CD14-positive monocyte (primary cell): ENCODE measurements at regions not wholly inside any gene's neighbourhood (a gene's known extent, or its start where the extent isn't known, plus 50 kb on each side); places are given as distances from the start of the nearest gene placed in this dataset.

Source experiments
- DNase-seq, 3 donors: peaks; one replicate each; pipeline ENCODE4 v3.0.0-alpha.2; 2011 to 2022
- H2AFZ ChIP-seq: 2 replicates; pipeline ENCODE4 v1.6.0; 2012; ENCODE audit warnings: mild to moderate bottlenecking, low read depth, low read length, inconsistent platforms; ENCODE audit not compliant: insufficient read depth, poor library complexity, severe bottlenecking
- H3K27ac ChIP-seq, 2 donors: 1 replicate in 1 of 2; 2 replicates in 1 of 2; pipeline ENCODE4 v1.5.1; 2012 to 2013; ENCODE audit warnings: low read length in 2 of 2, control low read depth in 1 of 2, inconsistent platforms in 1 of 2, low read depth in 1 of 2, mild to moderate bottlenecking in 1 of 2
- H3K27me3 ChIP-seq, 2 donors: one replicate each; pipeline versions ENCODE4 v1.6.0 to v1.6.1; 2011 to 2013; ENCODE audit warnings: low read length in 2 of 2; ENCODE audit not compliant: control insufficient read depth in 2 of 2, insufficient read depth in 2 of 2
- H3K36me3 ChIP-seq, 2 donors: replicated peaks in 1 of 2; 1 replicate in 1 of 2; 2 replicates in 1 of 2; pipeline versions ENCODE4 v1.5.1 to v1.6.1; 2012 to 2013; ENCODE audit warnings: low read length in 2 of 2, control low read depth in 1 of 2, inconsistent platforms in 1 of 2, mild to moderate bottlenecking in 1 of 2; ENCODE audit not compliant: insufficient read depth in 2 of 2, control insufficient read depth in 1 of 2
- H3K4me1 ChIP-seq, 2 donors: 1 replicate in 1 of 2; 2 replicates in 1 of 2; pipeline versions ENCODE4 v1.5.1 to v1.6.1; 2012 to 2013; ENCODE audit warnings: low read length in 2 of 2, control low read depth in 1 of 2, inconsistent platforms in 1 of 2, mild to moderate bottlenecking in 1 of 2, moderate library complexity in 1 of 2; ENCODE audit not compliant: insufficient read depth in 2 of 2, control insufficient read depth in 1 of 2
- H3K4me2 ChIP-seq: replicated peaks from 2 replicates; pipeline ENCODE3; 2012; ENCODE audit warnings: low read length, moderate library complexity, mild to moderate bottlenecking; ENCODE audit not compliant: poor library complexity, severe bottlenecking; ENCODE audit errors: extremely low read depth
- H3K4me3 ChIP-seq, 3 experiments: fragments of 200-600 bp in 1 of 3; sonication (generic) in 1 of 3; replicated peaks in 1 of 3; 1 replicate in 2 of 3; 2 replicates in 1 of 3; pipeline ENCODE4 v1.5.1; 2011 to 2013; ENCODE audit warnings: low read length in 3 of 3, mild to moderate bottlenecking in 3 of 3, control low read depth in 2 of 3, low read depth in 2 of 3, inconsistent platforms in 1 of 3, moderate library complexity in 1 of 3
- H3K79me2 ChIP-seq: 2 replicates; pipeline ENCODE4 v1.6.0; 2012; ENCODE audit warnings: mild to moderate bottlenecking, control low read depth, inconsistent platforms, low read length, moderate library complexity; ENCODE audit not compliant: insufficient read depth
- H3K9ac ChIP-seq: 2 replicates; pipeline ENCODE4 v1.6.0; 2017; ENCODE audit warnings: low read length, mild to moderate bottlenecking; ENCODE audit not compliant: insufficient read depth, poor library complexity, severe bottlenecking
- H3K9me3 ChIP-seq, 2 donors: replicated peaks in 1 of 2; 1 replicate in 1 of 2; 2 replicates in 1 of 2; pipeline versions ENCODE4 v1.5.1 to v1.6.1; 2012 to 2013; ENCODE audit warnings: low read length in 2 of 2, control low read depth in 1 of 2; ENCODE audit not compliant: control insufficient read depth in 1 of 2, insufficient read depth in 1 of 2
- H4K20me1 ChIP-seq: 2 replicates; pipeline ENCODE4 v1.6.0; 2012; ENCODE audit warnings: mild to moderate bottlenecking, low read length, control low read depth, moderate library complexity; ENCODE audit not compliant: insufficient read depth
- H3K27ac Mint-ChIP-seq, 7 donors: one replicate each; pipeline ENCODE4 v1.8.0; 2020; ENCODE audit warnings: mild to moderate bottlenecking in 7 of 7, mixed read lengths in 7 of 7, moderate library complexity in 6 of 7, inconsistent platforms in 2 of 7
- H3K27me3 Mint-ChIP-seq, 3 donors: one replicate each; pipeline ENCODE4 v1.8.0; 2021 to 2022; ENCODE audit warnings: low read depth in 3 of 3, mild to moderate bottlenecking in 3 of 3, mixed read lengths in 3 of 3, moderate library complexity in 3 of 3, inconsistent platforms in 1 of 3
- H3K36me3 Mint-ChIP-seq, 2 donors: one replicate each; pipeline ENCODE4 v1.8.0; 2020; ENCODE audit warnings: mixed read lengths in 2 of 2, inconsistent platforms in 1 of 2, mild to moderate bottlenecking in 1 of 2
- H3K4me1 Mint-ChIP-seq: one replicate; pipeline ENCODE4 v1.8.0; 2020; ENCODE audit warnings: mild to moderate bottlenecking, mixed read lengths
- H3K4me3 Mint-ChIP-seq, 2 donors: one replicate each; pipeline ENCODE4 v1.8.0; 2020; ENCODE audit warnings: mild to moderate bottlenecking in 2 of 2, mixed read lengths in 2 of 2, moderate library complexity in 1 of 2
- H3K9me3 Mint-ChIP-seq, 7 donors: one replicate each; pipeline ENCODE4 v1.8.0; 2020 to 2022; ENCODE audit warnings: mixed read lengths in 7 of 7, mild to moderate bottlenecking in 6 of 7, moderate library complexity in 6 of 7, inconsistent platforms in 2 of 7
- WGBS: methylation state at CpG from one replicate; pipeline ENCODE4 v1.1.5; 2013; ENCODE audit warnings: missing lambda C conversion rate; ENCODE audit not compliant: insufficient coverage; 5-methylcytosine and 5-hydroxymethylcytosine counted together
- intact Hi-C, 2 donors: fragments of 100-400 bp; cut with micrococcal nuclease; formaldehyde crosslinking; loops; one replicate each; pipeline versions ENCODE4 v1.15.0 to v1.15.1; 2023
- TF ChIP-seq, protein P1 (sequence below): fragments of 200-600 bp; IDR thresholded peaks from one replicate; pipeline ENCODE4 v1.8.0; 2022; ENCODE audit warnings: antibody characterized with exemption, mild to moderate bottlenecking

GRCh38 chr11:95605271-95605940, 184.2 kb downstream of the FAM76B start:
- no peaks in the 10 kb centered on the region for H4K20me1 ChIP-seq
- peak overlapping the region; percentile 43 for H3K4me2 ChIP-seq
- WGBS, result no CpG with 5 or more reads among the region's 3 CpGs
- H3K4me1 ChIP-seq, result peaks cover 8 to 9% of the 10 kb centered on the region in 2 donors
- H3K9ac ChIP-seq, result no peak overlapping the region
- peak overlapping the region in 1 of 2 donors; percentile 17 for H3K27ac ChIP-seq
- peak overlapping the region in 1 of 3 experiments; percentile 13 for H3K4me3 ChIP-seq
- Mint-ChIP-seq H3K27ac (peak overlapping the region in 1 of 7 donors; percentile 49), H3K36me3 (no peaks in the 10 kb centered on the region), H3K4me1 (peaks cover 9% of the 10 kb centered on the region), H3K9me3 (peaks cover 0 to 2% (median 0%) of the 10 kb centered on the region in 7 donors), H3K27me3 (peaks cover 0 to 4% (median 0%) of the 10 kb centered on the region in 3 donors), H3K4me3 (peak overlapping the region in 1 of 2 donors; percentile 33)
- H3K79me2 ChIP-seq, result no peaks in the 10 kb centered on the region
- H2AFZ ChIP-seq, result no peak overlapping the region
- H3K27me3 ChIP-seq, result no peaks in the 10 kb centered on the region
- peak; percentile 44 to 72 (median 57) for DNase-seq
- no peaks in the 10 kb centered on the region for H3K36me3 ChIP-seq
- no peaks in the 10 kb centered on the region for H3K9me3 ChIP-seq
- intact Hi-C loops, result no loop called here
- TF ChIP-seq, protein P1, sequence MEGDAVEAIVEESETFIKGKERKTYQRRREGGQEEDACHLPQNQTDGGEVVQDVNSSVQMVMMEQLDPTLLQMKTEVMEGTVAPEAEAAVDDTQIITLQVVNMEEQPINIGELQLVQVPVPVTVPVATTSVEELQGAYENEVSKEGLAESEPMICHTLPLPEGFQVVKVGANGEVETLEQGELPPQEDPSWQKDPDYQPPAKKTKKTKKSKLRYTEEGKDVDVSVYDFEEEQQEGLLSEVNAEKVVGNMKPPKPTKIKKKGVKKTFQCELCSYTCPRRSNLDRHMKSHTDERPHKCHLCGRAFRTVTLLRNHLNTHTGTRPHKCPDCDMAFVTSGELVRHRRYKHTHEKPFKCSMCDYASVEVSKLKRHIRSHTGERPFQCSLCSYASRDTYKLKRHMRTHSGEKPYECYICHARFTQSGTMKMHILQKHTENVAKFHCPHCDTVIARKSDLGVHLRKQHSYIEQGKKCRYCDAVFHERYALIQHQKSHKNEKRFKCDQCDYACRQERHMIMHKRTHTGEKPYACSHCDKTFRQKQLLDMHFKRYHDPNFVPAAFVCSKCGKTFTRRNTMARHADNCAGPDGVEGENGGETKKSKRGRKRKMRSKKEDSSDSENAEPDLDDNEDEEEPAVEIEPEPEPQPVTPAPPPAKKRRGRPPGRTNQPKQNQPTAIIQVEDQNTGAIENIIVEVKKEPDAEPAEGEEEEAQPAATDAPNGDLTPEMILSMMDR, result no peak

DNA sequence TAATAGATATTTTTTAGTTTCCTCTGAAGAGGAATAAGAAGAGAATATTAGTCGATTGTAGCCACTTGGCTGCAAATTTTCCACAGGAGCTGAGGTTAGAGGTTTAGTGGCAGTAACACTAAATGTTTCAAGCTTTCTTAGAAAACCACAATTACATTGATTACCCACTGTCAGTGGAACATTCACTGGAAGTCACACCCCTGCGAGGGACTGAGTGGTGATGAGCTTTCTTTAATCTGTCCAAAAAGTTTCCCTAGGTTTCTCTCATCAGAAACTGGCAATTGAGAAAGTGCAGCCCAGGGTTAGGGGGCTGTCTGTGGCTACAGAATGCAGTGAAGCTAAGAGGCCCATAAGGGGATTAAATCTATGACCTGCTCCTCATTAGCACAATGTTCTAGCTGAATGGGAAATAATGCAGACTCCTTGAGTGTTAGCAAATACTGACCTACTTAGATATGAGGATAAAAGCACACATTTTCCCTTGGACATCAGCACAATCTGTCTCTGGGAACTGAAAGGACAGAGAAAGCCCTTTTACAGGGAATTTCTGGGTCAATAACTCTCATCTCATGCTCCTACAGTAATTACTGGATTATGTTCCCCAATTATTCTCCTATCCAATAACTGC, 189.5 kb downstream of the FAM76B start:
- Histone ChIP-seq H3K27ac (no peak overlapping the region), H3K36me3 (no peaks in the 10 kb centered on the region), H3K79me2 (no peaks in the 10 kb centered on the region), H4K20me1 (no peaks in the 10 kb centered on the region), H3K27me3 (no peaks in the 10 kb centered on the region), H3K4me1 (peaks cover 0 to under 1% of the 10 kb centered on the region in 2 donors), H2AFZ (no peak overlapping the region), H3K4me2 (no peak overlapping the region), H3K4me3 (no peak overlapping the region), H3K9ac (no peak overlapping the region), H3K9me3 (no peaks in the 10 kb centered on the region)
- no CpG with 5 or more reads among the region's 2 CpGs for WGBS
- no peak overlapping the region for H3K4me3 Mint-ChIP-seq
- H3K4me1 Mint-ChIP-seq, result no peaks in the 10 kb centered on the region
- no peak for DNase-seq
- peaks cover 0 to 3% (median 0%) of the 10 kb centered on the region in 3 donors for H3K27me3 Mint-ChIP-seq
- peaks cover 0 to under 1% (median 0%) of the 10 kb centered on the region in 7 donors for H3K9me3 Mint-ChIP-seq
- intact Hi-C loops, result no loop called here
- H3K27ac Mint-ChIP-seq, result no peak overlapping the region
- TF ChIP-seq, protein P1, result no peak
- H3K36me3 Mint-ChIP-seq, result no peaks in the 10 kb centered on the region
